KOPT-K1 (cell line): ENCODE measurements at regions not wholly inside any gene's neighbourhood (a gene's known extent, or its start where the extent isn't known, plus 50 kb on each side); places are given as distances from the start of the nearest gene placed in this dataset.

Experiments
- H3K27ac ChIP-seq: fragments of 200-600 bp; sonication (generic); 2 replicates; pipeline ENCODE4 v1.5.1; 2016; ENCODE audit warnings: antibody characterized with exemption, mild to moderate bottlenecking, low read depth, low read length; ENCODE audit not compliant: poor library complexity, severe bottlenecking
- H3K36me3 ChIP-seq: fragments of 200-600 bp; sonication (generic); 2 replicates; pipeline ENCODE4 v1.5.1; 2017; ENCODE audit warnings: antibody characterized with exemption, mild to moderate bottlenecking, low read length, moderate library complexity; ENCODE audit not compliant: insufficient read depth
- H3K9me3 ChIP-seq: fragments of 200-600 bp; sonication (generic); 2 replicates; pipeline ENCODE4 v1.5.1; 2017; ENCODE audit warnings: antibody characterized with exemption, low read length, mild to moderate bottlenecking; ENCODE audit not compliant: insufficient read depth, poor library complexity, severe bottlenecking

DNA sequence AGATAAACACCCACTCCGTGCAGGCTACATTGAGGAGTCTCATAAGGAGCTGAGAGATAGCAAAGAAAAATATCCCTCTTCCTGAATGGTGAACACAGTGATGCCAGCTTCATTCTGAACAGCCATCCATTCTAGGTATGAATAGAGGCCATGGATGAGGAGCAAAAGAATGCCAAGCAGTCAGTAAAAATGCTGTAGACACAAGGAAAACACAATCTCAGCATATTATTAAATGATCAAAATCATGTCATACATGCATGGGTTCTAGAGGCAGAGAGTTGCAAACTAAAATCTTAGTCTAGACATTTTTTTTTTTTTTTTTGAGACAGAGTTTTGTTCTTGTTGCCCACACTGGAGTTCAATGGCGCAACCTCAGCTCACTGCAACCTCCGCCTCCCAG, 313.0 kb downstream of the SOX9 start:
- H3K36me3 ChIP-seq = no peaks in the 10 kb centered on the region
- no peak overlapping the region for H3K27ac ChIP-seq
- H3K9me3 ChIP-seq = no peaks in the 10 kb centered on the region

DNA sequence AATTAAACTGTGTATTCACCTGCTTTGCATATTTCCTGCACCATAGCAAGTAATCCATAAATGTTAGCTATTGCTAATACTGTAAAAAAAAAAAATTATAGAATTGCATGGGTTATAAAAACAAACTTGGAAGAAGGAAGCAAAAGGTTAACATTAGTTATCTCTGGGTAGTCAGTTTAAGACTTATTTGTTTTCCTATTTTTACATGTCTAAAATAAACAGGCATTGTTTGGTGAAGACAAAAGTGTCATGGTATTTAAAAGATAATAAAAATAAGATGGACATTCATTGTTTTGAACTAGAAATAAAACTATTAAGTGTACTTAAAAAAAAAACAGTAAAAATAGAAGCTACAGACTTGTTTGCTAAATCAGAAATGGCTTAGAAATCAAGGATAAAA, 313.8 kb downstream of the SOX9 start:
- Histone ChIP-seq H3K9me3 (peaks cover 2% of the 10 kb centered on the region), H3K27ac (no peak overlapping the region), H3K36me3 (no peaks in the 10 kb centered on the region)

DNA sequence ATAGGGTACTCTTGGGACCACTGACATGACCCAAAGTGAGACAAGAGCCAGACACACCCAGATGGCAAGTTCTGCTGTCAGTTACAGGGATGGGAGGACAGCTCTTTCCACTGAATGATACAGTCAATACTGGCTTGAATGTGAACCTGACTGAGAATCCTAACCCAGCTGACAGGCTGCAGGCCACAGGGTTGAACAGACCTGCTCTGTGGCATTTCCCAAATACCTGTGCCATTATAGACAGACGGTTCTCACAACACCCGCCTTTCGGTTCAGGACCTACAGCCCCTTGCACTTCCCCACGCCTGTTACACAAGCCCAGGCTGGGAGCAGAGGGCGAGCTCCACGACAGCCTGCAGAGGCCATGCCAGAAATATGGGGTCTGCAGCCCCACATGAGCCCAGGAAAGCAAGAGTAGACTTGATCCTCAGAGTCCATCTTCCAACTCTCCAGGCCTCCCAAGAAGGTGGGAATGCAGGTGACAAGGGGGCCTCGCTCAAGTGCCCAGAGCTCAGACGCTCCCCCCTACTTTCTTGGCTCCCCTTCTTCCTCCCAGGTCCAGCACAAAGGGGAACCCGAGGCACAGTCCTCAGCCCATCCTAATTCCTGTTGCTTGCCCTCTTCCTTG, 314.3 kb downstream of the SOX9 start:
- Histone ChIP-seq H3K27ac (no peak overlapping the region), H3K9me3 (peaks cover 7% of the 10 kb centered on the region), H3K36me3 (no peaks in the 10 kb centered on the region)

DNA sequence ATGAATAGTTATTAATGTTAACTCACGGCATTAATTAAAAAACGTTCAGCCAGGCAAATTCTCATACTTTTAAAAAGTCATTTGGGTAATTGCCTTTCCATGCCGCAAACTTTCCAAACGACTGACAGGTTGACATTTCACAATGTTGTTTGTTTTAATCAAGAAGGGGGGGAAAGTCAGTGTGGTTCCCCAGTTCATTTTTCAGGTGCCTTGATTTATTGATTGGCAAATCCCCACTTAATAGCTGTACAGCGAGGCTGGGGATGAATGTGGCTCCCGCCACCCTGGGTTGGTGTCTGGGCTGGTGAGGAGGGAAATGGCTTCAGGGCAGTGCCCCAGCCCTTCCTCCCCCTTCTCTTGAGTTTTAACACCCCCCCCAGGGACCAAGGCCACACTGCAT, 318.0 kb downstream of the SOX9 start:
- H3K27ac ChIP-seq = no peak overlapping the region
- no peaks in the 10 kb centered on the region for H3K36me3 ChIP-seq
- H3K9me3 ChIP-seq = peaks cover 17% of the 10 kb centered on the region

DNA sequence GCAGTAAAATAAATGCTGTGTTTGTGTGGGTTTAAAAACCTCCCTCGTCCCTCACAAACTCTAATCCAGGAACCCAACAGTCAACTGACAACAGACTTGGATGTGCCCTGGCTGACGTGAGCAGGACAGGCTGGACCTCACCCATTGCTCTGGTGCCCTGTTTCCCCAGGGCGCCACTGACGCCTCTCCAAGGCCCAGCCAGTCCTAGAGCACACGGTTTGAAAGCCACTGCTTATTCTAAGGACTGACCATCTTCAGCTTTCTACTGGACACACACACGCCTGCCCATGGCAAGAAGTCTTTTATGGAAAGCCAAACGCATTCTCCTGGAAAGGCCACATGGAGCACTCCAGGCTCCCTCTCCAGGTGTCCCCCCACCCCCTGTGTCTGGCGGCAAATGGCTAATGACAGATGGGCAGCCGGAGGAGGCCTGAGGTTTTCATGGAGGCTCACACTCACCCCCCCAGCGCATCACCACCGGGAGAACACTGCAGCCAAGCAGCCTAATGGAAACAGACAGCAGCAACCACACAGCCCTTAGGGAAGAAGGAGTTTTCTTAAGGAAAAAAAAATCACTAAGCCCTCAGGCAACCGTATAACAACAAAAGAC, 319.2 kb downstream of the SOX9 start:
- Histone ChIP-seq H3K27ac (no peak overlapping the region), H3K9me3 (peaks cover 17% of the 10 kb centered on the region), H3K36me3 (no peaks in the 10 kb centered on the region)

DNA sequence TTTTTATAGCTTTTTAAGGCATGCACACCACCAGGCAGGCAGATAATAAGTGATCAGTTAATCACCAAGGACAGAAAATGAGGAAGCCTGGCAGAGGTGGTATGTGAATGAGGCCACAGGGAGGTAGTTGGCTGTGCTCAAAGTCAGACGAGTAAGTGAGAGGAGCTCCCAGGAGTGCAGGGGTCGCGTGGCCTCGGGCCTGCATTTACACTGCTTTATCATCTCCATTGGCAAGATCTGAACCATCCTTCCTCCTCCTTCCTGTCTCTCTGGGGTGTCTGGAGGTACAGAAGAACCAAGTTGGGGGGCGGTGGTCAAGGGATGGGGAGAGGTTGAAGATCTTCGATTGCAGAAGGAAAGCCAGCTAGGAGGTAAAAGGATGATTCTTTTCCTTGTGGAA, 320.1 kb downstream of the SOX9 start:
- peaks cover 17% of the 10 kb centered on the region for H3K9me3 ChIP-seq
- no peak overlapping the region for H3K27ac ChIP-seq
- H3K36me3 ChIP-seq = no peaks in the 10 kb centered on the region

DNA sequence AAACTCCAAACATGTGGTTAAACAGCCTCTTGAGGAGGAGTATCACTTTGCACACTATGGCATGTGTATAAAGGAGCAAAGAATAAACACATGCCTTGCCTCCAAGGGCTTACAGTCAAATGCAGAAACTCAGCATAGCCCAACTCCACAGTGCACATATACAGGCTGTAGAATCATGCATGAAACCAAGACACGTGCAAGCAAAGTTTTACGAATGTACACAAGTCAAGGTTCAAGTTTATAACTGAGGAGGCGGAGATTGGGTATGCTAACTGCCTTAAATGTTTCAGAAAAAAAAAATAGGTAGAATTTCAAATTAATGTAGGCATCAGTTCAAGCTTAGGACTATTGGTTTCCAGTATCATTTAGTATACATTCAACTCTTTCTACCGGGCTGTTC, 321.1 kb downstream of the SOX9 start:
- H3K36me3 ChIP-seq = no peaks in the 10 kb centered on the region
- peaks cover 17% of the 10 kb centered on the region for H3K9me3 ChIP-seq
- no peak overlapping the region for H3K27ac ChIP-seq

DNA sequence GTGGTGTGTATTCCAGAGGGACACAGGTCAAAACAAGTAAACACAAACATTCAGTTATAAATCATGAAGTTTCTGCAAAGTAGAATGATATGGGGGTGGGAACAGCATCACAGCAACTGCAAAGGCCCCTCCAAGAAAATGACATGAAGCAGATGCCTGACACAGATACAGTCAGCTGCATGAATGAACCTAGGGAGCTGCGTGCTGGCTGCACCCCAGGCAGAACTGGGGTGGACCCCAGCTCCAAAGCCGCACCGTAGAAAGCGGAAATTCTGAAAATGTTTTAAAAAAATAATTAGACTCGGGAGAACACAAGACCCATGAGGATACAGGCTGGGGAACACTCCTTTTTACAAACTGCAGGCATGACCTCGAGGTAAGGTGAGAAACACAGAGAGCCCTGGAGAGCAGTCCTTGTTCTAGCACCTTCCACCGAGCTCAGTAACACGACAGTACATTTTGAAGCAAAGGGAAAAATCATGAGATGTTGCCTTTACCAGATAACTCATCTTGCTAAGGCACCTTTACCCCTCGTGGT, 323.8 kb downstream of the SOX9 start:
- no peak overlapping the region for H3K27ac ChIP-seq

DNA sequence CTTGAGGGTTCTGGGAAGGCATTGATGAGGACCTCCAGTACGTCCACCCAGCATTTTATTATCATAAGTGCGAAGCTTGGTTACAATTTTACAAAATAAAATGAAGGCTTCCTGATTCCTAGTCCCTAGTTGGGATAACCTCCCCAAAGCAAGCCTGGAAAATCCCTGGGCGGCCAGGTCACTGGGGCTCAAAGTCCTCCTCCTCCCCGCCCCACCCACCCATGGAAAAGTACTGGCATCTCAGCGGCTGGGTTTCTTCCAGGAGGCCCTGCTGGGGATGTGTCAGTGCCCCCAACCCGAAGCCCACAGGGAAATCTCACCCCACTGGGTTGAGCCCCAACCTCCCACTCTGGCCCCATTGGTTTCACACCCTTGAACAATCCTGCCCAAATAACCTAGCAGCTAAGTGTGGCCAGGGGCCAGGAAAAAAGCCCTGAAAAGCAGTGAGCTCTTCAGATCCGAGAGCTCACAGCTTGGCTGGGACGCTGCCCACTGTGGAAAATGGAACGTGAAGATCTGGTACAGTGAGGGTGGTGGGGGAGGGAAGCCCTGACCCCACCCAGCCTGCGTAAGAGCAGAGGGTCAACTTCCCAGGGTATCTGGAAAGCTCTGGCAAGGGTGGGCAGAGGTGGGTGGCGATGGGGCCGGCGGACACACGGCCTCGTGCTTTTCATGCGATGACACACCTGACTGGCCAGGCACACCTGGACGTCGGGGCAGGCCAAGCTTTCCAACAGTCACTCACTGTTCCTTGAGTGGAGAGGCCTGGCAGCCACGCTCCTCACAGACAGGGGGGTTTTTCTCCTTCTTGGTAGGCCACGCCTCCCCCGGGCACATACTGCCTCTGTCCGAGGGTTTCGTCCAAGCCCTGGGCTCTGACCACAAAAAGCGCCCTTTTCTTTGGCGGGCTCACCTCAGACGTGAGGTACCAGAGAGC, 324.5 kb downstream of the SOX9 start:
- H3K27ac ChIP-seq = no peak overlapping the region
- no peaks in the 10 kb centered on the region for H3K36me3 ChIP-seq

More for the DNA sequence above, 323.8 kb downstream of the SOX9 start:
- no peaks in the 10 kb centered on the region for H3K36me3 ChIP-seq
- peaks cover 15% of the 10 kb centered on the region for H3K9me3 ChIP-seq

DNA sequence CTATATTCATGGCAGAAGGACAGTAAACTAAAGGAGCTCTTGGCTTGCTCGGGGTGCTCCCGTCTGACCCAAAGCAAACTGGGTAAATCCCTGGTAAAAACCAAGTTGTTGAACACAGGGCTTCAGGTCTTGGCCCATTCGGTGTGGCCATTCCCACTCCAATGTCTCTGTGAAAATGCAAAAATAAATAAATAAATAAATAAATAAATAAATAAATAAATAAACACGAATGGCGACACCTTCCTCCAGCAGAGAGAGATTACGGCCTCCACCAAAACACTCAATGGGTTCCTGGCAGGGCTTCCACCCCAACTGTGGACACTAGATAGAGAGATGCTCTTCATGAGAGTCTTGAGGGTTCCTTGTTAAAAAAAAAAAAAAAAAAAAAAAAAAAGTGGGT, 325.3 kb downstream of the SOX9 start:
- Histone ChIP-seq H3K9me3 (no peaks in the 10 kb centered on the region), H3K36me3 (no peaks in the 10 kb centered on the region), H3K27ac (no peak overlapping the region)

More for the DNA sequence above, 324.5 kb downstream of the SOX9 start:
- H3K9me3 ChIP-seq = peaks cover 7% of the 10 kb centered on the region

DNA sequence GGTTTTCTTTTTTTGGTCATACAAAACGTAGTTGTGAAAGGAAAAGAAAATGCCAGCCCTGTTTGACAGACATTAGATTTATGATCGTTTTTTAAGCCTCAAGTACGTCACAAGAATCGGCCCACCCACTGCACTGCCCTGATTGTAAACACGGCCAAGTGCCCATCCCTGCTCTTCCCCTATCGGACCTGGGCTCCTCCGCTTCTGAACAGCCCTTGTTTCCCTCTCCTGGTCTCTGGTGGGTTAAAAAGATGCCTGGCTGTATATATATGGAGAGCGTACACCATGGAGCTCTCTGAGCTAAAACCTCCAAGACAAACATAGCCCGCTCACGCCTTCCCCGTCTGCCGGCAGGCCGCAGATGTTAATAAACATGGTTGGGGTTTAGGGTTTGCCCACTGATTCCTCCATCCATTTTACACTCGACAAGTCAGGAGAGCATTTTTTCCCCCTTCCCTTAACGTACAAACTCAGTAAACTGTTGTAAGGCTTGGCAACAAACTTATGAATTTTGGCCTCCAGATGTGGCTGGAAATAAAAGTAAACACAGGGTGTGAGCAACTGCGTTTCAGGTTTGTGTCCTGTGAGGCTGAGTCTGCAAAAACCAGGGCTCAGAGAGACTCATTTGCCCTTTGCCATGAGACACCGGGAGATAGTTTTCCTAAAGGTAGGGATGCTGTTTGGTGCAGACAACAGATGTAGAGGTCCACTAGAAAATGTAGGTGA, 325.9 kb downstream of the SOX9 start:
- no peak overlapping the region for H3K27ac ChIP-seq
- no peaks in the 10 kb centered on the region for H3K36me3 ChIP-seq
- no peaks in the 10 kb centered on the region for H3K9me3 ChIP-seq

DNA sequence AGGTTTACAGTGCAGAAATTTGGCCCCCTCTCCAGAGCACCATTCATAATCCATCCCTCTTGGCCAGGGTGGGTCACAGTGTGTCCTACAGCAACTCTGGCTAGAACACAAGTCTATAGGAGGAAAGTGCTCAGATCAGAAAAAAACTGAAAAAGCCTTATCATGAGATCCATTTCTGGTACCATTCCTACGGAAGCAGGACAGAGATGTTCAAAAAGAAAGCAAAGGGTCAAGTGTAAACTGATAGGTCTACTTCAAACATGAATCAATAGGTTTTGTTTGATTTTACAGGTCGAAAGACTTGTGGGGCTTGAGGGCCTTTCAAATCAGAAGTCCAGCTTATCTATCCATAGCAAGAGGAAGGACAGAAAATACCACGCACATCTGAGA, 326.4 kb downstream of the SOX9 start:
- Histone ChIP-seq H3K27ac (no peak overlapping the region), H3K36me3 (no peaks in the 10 kb centered on the region), H3K9me3 (no peaks in the 10 kb centered on the region)

DNA sequence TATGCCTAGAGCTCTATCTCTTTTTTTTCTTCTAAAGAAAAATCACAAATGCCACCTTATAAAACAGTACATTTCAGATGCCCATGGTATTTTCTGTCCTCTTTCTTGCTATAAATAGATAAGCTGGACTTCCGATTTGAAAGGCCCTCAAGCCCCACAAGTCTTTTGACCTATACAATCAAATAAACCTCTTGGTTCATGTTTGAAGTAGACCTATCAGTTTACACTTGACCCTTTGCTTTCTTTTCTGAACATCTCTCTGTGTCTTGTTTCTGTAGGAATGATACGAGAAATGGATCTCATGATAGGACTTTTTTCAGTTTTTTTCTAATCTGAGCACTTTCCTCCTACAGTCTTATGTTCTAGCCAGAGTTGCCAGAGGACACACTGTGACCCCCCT, 327.2 kb downstream of the SOX9 start:
- no peaks in the 10 kb centered on the region for H3K9me3 ChIP-seq
- H3K36me3 ChIP-seq = no peaks in the 10 kb centered on the region
- no peak overlapping the region for H3K27ac ChIP-seq

DNA sequence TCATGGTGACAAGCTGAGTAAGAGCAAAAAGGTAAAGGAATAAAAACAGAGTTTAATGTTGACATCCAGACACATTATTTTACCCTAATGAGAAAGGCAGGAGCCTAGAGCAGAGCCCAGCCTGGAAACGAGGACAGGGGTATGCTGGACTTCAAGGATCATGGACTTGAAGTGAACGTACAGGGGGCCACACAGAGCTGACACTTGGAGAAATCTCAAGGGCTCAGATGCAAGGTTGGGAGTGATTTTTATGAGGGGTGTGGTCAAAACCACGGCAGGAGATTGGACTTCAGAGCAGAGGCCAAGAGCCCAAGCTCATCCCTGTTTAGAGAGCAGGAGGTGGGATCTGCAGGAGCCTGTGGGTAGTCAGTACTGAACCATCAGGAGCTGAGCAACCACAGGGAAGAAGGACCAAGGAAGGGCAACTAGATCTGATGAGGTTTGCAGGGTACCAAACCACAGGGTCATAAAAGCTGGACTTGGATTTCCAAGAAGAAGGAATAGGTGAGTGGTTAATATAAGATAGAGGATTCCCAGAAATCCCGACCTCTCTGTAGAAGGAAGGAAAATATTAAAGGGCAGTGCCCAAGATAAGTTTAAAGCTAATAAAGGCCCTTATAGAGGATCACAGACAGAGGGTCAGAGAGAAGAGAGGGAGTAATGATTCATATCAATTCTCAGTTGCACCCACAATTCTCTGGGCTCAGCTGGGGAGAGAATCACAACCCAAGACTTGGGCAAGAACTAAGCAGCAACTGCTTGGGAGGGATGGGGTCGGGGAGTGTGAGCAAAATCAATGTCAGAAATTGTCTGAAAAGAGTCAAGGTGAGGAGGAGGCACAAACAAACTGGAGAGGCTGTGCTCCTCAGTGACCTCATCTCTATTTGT, 331.7 kb downstream of the SOX9 start:
- Histone ChIP-seq H3K9me3 (no peaks in the 10 kb centered on the region), H3K36me3 (no peaks in the 10 kb centered on the region), H3K27ac (no peak overlapping the region)
